IPS-18a (cell line): ENCODE measurements at regions not wholly inside any gene's neighbourhood (a gene's known extent, or its start where the extent isn't known, plus 50 kb on each side); places are given as distances from the start of the nearest gene placed in this dataset.

ENCODE experiments used
- H3K27ac ChIP-seq: one replicate; pipeline ENCODE4 v1.5.1; 2013; ENCODE audit warnings: low read length
- H3K27me3 ChIP-seq: one replicate; pipeline ENCODE4 v1.6.1; 2013; ENCODE audit warnings: mild to moderate bottlenecking, low read length; ENCODE audit not compliant: control insufficient read depth, insufficient read depth
- H3K36me3 ChIP-seq: one replicate; pipeline ENCODE4 v1.6.1; 2013; ENCODE audit warnings: low read depth, low read length; ENCODE audit not compliant: control insufficient read depth
- H3K4me1 ChIP-seq: one replicate; pipeline ENCODE4 v1.6.1; 2013; ENCODE audit warnings: low read depth, low read length; ENCODE audit not compliant: control insufficient read depth
- H3K4me3 ChIP-seq: one replicate; pipeline ENCODE4 v1.5.1; 2013; ENCODE audit warnings: low read length
- H3K9ac ChIP-seq: one replicate; pipeline ENCODE4 v1.6.1; 2013; ENCODE audit warnings: mild to moderate bottlenecking, low read length, moderate library complexity
- H3K9me3 ChIP-seq: one replicate; pipeline ENCODE4 v1.6.1; 2013; ENCODE audit warnings: low read depth, low read length; ENCODE audit not compliant: control insufficient read depth

GRCh38 chr2:49207204-49207603, 52.9 kb upstream of the FSHR start:
- H3K9me3 ChIP-seq = no peaks in the 10 kb centered on the region
- no peak overlapping the region for H3K4me3 ChIP-seq
- peaks cover 3% of the 10 kb centered on the region for H3K4me1 ChIP-seq
- no peaks in the 10 kb centered on the region for H3K27me3 ChIP-seq
- no peak overlapping the region for H3K27ac ChIP-seq
- no peak overlapping the region for H3K9ac ChIP-seq
- no peaks in the 10 kb centered on the region for H3K36me3 ChIP-seq
